ENCODE measurements at regions not wholly inside any gene's neighbourhood (a gene's known extent, or its start where the extent isn't known, plus 50 kb on each side); places are given as distances from the start of the nearest gene placed in this dataset.

DNA sequence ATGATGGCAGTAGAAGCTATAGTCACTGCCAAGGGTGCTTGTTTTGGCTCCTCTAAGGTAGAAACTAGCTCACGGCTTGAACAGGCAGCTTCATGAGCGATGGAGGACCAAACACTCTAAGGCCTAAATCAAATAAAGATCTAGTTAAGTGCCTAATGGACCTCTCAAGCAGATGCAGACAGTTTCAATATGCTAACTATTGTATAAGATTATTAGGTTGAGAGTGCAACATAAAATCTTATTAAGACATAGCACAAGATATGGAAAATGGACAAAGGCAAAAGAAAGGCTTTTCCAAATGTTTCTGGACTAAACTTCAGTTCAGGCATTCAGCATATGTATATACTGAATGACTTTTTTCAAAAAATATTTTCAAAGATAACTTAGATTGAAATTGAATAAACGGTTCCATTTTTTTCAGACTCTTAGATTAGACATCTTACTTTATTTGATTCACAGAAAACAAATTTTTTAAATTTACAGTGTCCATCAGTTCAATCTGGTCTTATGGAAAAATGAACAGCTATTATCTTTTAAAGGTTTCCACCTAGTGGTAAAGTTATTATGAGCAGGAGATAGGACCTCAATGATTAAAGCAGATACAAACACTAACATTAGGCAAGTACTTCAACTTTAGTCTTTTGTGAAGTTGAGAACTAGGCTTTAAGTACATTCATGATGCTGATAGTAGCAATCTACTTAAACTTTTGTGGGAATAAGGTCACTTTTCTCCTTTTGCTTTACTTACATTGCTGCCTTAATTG is 1167.7 kb downstream of the MAT2B start:
- TF ChIP-seq, protein P1, sequence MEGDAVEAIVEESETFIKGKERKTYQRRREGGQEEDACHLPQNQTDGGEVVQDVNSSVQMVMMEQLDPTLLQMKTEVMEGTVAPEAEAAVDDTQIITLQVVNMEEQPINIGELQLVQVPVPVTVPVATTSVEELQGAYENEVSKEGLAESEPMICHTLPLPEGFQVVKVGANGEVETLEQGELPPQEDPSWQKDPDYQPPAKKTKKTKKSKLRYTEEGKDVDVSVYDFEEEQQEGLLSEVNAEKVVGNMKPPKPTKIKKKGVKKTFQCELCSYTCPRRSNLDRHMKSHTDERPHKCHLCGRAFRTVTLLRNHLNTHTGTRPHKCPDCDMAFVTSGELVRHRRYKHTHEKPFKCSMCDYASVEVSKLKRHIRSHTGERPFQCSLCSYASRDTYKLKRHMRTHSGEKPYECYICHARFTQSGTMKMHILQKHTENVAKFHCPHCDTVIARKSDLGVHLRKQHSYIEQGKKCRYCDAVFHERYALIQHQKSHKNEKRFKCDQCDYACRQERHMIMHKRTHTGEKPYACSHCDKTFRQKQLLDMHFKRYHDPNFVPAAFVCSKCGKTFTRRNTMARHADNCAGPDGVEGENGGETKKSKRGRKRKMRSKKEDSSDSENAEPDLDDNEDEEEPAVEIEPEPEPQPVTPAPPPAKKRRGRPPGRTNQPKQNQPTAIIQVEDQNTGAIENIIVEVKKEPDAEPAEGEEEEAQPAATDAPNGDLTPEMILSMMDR (IDR thresholded peaks at IDR 0.05; ENCODE audit: poor library complexity): peak; percentile 43
- no peak for TF ChIP-seq EZH2 (IDR thresholded peaks at IDR 0.05; ENCODE audit: borderline replicate concordance)
- TF ChIP-seq EZH2phosphoT487 (IDR thresholded peaks at IDR 0.05; ENCODE audit: low read depth, severe bottlenecking, unreplicated experiment): no peak

Data from hepatocyte (in vitro differentiated cells).